GM21786 (cell line): ENCODE measurements at regions not wholly inside any gene's neighbourhood (a gene's known extent, or its start where the extent isn't known, plus 50 kb on each side); places are given as distances from the start of the nearest gene placed in this dataset.
"Not testable (repeated sequence)": the region's sequence is repeated elsewhere in the genome, so short reads cannot be mapped to it uniquely, and the experiment has no call there.

Source experiments
- ATAC-seq: cut with Tn5 transposase; IDR thresholded peaks from one replicate; pipeline ENCODE4 v1.9.1; 2021; ENCODE audit not compliant: unreplicated experiment

DNA sequence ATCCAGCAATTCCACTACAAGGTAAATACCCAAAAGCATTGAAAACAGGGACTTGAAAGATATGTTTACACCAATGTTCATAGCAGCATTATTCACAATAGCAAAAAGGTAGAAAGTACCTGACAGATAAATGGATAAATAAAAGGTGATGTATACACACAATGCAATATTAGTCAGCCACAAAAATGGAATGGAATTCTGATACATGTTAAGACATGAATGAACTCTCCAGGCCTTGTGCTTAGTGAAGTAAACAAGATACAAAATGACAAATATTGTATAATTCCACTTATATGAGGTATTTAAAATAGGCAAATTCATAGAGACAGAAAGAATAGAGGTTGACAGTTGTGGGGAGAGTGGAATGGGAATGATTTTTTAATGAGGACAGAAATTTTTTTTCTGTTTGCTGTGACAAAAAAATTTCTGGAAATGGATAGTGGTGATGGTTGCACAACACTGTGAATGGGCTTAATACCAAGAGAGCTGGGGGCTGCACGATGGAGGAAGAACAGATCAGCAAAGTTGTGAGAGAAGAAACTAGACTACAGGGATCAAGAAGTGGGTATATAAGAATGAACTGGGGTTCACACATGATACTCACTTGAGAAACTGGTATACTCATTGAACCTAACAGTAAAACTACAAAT, 137.2 kb downstream of the MZT1 start:
- no peak for ATAC-seq

DNA sequence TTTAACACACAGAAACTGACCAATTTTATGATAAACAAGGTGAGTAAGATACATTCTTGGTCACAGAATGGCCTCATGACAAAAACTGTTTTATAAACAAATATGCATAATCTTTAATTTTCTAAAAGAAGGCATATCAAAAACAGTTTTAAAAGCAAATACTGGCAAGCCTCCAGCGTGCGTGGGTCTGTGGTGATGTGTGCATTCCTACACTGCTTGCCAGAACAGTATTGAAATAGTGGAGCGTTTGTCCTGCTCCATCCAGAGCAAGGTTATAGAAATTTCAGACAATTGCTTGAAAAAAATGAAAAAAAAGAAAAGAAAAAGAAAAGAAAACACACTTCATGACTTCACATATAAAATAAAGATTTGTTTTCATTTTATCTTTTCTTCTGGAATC, 140.9 kb downstream of the MZT1 start:
- ATAC-seq = no peak

DNA sequence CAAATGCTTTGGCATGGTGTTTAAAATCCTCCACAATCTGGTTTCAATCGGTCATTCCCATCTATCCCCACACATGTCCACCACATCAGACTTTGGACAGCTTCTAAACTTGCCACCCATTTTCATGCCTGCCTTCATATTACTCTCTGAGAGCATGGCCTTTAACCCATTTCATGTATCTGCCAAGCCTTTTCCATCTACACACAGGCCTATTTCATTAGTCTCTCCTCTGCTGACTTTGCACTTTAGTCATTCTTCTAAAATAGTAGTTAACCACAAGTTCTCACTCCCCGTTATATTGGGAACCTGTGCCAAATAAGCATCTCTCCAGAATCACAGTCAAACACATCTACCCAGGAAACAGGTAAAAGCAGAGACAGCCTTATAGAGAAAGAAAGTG, 142.2 kb downstream of the MZT1 start:
- no peak for ATAC-seq

DNA sequence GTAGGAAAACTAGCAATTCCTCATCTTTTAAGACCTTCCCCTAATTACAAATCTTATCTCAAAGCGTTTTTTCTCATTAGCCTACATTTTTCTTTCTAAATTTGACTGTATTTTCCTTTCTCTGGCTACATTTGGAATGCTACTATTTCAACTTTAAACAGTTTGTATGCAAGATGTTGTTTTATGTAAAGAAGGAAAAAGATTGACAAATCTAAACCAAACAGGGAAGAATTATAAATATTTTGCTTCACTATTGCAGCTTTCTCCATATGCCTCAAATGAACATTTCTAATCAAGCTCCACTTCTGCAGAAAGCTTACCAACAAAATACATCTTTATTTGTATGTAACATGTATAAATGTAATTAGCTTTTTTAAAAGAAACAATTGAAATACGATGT, 156.2 kb downstream of the MZT1 start:
- ATAC-seq = no peak

DNA sequence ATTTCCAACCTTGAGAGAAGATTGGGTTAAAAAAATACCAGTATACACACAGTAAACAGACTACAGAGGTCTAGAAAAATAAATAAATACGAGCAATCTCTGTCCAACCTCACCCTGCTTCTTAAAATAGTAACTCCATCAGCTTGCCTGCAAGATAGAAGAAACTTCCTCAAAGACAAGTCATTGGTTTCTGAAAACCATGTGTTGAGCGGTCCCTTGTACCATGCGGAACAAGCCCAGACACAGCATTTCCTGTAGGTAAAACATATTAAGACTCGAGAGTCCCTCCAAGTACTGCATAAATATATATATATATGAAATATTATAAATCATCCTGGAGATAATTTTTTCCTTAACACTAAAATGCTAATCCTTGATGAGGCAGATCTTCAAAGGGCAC, 157.4 kb downstream of the MZT1 start:
- ATAC-seq = peak; percentile 67

DNA sequence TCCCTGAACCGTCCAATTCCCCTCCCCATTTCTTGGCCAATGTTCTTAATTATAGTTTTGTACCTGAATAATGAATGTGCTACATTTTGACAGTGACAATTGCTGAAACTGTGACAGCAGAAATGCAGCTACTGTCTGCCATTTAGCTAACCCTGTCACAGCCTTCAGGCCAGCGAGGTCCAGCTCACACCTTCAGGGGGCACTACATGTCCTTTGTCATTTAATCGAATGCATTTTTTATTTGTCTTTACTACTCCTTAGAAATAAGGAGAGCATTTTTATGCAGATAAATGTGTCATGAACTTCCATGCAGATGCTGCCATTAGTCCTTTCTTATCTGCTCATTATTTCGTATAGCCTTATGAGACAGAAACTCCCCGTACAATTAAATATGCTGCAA, 159.9 kb downstream of the MZT1 start:
- ATAC-seq = no peak

DNA sequence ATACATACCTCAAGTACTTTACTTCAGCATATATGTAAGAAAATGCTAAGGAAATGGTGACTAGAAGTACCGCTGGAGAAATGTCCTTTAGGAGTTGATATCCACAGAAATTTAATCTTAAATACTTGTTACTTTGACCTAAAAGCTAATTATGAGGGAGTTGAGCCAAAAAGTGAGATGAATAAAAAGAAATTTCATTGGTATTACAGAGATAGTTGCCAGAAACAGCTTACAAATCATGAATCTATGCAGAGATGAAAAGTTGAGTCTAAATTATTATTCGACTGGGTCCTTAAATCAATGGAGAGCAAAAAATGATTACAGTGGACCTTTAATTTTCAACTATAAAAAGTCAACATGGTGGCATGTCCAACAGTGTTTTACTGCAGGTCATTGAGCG, 160.9 kb downstream of the MZT1 start:
- no peak for ATAC-seq

DNA sequence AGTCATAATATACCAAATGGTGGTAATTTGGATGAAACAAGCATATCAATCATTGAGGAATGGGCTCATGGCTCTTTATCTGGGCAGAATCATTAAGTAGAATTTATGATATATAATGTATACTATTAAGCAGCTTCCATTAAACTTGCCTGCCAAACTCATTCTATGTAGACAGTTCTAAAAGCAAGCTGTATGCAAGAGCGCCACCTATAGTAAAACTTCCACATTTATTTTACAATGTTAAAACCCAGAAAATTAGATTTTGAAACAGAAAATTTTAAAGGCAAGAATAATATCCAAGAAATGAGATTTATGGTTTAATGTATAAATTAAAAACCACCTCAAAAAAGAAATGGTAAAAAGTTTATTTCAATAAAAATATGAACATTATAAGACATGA, 161.5 kb downstream of the MZT1 start:
- ATAC-seq = no peak

DNA sequence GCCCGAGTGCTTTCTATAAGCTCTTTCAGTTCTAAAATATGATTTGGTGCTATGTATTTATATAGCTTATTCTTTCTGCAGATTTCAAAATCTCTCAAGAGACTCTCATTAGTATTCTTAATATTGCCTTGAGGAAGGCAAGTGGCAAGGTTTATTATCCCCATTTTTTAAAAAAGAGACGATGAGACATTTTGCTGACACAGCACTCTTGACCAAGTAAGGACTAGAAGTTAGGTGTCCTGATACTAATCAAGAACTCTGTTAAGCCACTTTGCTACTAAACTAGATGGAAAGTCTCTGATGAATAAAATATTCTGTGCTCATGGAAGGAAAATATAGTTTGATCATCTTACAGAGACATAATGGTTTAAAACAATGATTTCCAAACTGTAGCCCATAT, 164.7 kb downstream of the MZT1 start:
- no peak for ATAC-seq

DNA sequence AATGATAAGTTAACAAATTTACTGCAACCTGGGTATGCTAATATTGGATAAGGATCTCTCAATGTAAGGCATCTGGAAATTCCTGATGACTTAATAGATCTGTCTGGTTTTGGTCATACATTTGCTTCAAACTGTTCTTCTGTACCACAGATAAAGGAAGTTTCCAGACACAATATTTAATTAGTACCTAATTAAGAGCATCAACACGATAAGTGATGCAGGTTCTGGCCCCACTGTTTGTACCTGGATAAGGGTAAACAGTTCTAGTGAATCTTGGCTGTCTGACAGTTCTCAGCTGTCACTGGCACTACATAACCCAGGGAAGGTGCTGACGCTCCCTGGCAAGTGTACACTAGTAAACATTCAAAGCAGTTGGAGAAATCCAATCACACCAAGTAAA, 165.6 kb downstream of the MZT1 start:
- no peak for ATAC-seq

DNA sequence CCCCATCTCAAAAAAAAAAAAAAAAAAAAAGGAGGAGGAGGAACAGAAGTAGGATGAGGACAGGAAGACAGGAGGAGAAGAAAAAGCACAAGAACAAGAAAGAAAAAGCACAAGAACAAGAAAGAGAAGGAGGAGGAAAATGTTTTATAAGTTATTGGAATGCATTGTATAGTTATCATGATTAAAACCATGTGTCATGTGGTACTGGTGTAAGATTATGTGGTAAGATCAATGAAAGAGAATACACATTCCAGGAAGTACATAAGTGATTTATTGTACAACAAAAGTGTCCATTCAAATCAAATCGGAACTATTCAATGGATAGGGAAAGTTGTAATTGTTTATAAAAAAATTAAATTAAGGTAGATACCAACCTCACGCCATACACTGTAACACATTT, 167.7 kb downstream of the MZT1 start:
- ATAC-seq = no peak

DNA sequence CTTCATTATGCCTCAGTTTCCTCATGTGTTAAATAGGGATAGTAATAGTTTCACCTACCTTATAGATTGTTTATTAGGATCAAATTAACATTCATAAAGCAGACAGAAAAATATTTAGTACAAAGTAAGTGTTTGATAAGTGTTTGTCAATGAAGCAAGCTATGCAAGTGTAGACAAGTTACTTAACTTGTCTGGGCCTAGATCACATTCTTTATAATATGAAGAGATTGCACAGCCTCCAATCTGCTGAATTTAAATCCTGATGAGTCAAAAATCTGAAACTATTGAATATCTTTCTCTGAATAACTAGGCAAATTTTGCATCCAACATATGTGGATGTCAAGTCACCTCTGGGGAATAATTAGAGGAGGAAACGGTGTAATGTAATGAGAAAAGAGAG, 170.5 kb downstream of the MZT1 start:
- no peak for ATAC-seq

DNA sequence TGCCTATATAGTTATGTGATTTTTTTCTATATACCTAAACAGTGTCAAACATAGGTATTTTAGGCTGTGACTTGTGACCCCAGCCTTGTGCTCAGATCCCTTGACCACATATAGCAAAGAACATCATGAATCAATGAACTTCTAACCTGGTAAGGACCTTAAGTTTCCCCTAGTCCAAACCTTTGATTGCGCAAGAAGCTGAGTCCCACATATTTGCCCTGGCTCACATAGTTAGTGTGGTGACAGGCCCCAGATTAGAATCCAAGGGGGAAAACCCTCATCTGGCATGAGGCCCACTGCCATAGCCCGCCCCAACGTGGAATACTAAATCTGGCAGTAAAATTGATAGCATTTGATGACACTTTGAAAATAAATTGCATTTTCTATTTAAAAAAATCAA, 171.8 kb downstream of the MZT1 start:
- ATAC-seq = no peak

DNA sequence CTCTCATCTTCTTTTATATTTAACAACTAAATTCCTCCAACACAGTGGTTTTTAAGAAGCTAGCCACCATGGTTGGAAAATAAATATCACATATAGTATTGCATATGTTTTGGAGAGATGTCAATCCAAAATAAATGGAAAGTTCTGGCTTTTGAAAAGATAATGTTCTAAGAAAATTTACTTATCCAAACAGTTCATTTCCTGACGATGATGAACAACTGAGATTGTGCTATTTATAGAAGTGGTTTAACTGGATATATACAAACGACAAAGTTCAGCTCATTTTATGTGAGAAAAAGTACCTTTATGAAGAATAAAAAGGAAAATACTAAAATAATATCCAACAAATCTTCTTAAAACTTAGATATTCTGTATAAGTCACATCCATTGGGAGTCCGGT, 174.7 kb downstream of the MZT1 start:
- ATAC-seq = no peak

DNA sequence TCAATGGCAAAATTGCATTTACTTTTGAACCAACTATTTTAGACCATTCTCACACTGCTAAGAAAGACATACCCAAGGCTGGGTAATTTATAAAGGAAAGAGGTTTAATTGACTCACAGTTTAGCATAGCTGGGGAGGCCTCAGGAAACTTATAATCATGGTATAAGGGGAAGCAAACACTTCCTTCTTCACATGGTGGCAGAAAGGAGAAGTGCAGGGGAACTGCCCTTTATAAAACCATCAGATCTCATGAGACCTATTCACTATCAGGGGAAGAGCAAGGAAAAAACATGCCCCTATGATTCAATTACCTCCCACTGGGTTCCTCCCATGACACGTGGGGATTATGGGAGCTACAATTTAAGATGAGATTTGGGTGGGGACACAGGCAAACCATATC, 181.5 kb downstream of the MZT1 start:
- not testable (repeated sequence) for ATAC-seq

DNA sequence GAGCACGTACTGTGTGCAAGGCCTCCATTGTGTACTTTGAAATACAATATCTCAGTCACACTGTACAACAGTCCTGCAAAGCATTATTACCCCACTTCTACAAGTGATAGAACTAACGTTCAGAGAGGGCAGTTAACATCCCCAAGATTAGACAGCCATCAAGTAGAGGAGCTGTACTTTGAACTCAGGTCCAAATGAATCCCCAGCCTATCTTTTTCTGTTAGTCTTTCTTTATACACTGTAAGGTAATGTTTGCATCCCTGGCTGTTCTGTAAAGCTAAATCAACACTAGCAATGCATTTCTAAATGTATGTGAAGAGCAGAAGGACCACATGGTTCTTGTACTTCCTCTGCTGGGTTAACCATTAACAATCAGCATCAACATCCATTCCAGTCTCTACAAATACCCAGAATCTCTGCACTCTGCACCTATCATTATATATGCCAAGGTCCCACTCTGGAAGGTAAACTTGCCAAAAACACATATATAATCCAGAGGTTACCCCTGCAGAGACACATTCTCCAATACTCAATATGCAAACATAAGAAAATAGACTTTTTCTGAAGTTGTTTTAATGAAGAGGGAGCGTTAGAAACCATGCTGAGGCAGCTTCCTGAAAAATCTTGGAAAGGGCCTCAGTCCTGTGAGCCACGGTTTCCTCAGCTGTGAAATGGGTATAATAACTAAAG, 182.3 kb downstream of the MZT1 start:
- no peak for ATAC-seq

DNA sequence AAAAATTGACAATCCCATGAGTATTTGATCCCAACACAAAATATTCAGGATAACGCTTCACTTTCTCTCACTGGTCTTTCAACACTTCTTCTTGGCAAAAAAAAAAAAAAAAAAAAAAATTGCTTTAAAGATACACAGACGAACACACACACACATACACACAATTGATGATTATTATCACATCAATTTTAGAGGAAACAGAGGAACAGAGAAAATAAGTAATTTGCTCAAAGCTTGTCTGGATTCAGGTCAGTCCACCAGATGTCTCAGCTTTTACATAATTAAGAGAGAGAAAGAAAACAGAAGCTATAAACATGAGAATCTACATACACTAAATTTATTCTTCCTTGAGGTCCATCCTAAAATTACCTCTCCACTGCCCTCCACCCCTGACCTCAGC, 183.4 kb downstream of the MZT1 start:
- no peak for ATAC-seq

DNA sequence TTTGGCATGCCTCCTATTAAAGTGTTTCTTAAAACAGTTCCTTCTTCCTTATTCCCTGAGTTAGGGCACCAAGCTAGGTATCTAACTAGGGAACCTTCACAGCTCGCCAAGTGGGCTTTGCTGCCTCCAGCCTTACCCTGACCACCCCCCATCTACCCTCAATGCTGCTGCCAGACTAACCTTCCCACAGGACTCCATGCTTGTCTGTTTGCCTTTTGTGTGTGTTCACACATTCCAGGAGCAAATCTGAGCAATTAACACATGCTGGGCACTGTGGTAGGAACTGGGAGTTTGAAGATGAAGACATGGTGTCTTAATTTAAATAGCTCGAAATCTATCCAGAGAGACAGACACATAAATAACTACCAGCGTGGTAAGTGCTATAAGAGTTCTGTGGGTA, 185.2 kb downstream of the MZT1 start:
- no peak for ATAC-seq

DNA sequence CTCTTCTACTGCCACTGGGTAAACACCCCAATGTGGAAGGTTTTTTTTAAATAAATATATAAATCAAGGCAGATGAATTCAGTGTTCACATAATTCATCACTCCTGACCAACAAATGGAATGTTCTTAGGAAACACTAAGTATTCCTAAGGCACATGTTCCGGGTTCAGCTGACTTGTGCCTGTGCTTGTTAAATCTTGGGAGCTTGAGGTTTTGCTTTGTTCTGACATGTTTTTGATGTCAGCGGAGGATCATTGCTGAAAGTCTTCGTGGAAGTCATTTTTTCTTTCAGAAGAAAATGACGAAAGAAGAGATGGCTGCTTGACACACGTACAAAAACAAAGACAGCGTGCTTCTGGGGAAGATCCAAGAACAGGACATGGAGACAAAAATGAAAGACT, 185.8 kb downstream of the MZT1 start:
- no peak for ATAC-seq

DNA sequence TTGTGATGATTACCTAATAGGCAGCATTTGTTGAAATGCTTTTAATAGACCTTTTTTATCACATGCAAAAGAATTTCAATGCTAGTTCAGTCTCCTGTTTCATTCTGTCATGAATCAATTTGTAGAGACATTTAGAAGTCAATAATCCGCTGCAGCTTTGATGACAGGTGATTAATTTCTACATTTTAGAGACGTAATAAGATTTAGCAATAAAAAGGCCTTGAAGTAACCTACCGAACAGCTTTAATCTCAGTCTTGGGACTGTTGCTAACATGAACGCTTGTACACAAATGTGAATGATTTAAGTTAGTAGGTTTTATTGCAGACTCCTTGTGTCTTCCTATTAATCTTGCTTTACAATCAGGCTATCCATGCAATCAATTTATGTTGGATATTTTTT, 186.5 kb downstream of the MZT1 start:
- no peak for ATAC-seq

DNA sequence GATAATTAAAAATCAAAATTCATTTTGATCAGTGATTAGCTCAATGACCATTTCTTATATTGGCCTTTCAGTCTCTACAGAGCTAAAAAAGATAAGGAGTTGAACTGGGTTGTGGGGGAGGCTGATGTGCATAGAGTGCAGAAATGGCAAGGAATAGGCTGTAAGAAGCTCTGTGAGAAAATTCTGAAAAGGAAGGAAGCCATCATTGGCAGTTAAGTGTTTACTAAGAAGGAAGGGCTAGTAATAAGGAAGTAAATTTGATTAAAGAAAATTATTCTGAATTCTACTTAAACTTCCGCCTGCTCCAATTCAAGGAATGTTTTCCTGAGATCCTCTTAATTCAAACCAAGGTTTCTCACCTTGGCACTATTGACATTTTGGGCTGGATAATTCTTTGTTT, 187.5 kb downstream of the MZT1 start:
- ATAC-seq = no peak

DNA sequence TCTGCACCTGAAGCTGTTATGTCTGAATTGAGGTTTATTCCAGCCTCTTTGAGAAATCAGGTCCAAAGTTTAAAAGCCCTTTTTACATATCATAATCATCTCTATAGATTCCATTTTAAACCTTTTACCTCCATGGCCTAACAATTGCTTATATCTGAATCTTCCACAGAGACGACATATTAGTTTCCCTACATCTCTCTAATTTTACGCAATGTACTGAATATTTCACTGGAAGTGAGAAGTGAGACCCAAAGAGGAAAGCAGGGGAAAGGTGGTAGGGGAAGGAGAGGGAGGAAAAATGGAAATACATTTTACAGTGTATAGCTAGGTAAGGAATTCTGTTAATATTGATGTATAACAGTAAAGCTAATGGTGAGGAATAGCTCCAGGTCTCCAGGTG, 189.6 kb downstream of the MZT1 start:
- no peak for ATAC-seq

DNA sequence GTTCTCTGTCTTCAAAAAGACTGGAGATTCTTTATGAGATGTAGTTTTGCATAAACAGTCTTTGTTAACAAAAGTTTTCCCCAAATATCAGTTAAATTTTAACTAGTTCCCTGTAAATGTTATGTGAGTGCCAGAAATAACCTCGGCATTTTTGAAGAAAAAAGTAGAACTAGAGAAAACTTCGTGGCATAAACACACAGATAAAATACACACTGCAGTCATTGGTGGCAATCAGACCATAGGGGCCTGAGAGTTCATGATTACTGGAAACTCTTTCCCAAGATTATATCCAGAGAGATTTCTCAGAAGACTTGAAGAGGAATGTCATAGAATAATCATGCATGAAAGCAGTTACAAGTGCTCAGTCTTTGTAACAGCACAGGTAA, 190.0 kb downstream of the MZT1 start:
- ATAC-seq = no peak
